ENCODE measurements at regions not wholly inside any gene's neighbourhood (a gene's known extent, or its start where the extent isn't known, plus 50 kb on each side); places are given as distances from the start of the nearest gene placed in this dataset.

DNA sequence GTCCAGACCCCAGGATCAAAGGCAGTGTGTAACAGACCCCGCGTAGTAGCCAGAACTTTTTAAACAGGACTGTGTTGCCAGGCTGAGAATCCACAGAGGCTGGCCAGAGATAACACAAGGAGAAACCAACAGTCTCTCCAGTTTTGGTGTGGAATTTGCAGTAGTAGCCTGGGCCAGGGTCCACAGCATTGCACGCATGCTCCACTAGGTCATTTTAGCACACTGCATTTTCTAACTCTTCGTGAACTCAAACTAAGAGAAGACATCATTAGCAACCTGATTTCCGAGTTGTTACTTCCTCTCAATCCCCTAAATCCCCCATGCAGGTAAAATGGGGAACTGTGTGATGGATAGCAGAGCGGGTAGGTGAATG, 119.6 kb downstream of the BOD1 start:
- no peak for TF ChIP-seq POLR2AphosphoS5 (IDR thresholded peaks at IDR 0.05; ENCODE audit: low read depth, low read length)
- no peak for TF ChIP-seq CEBPB (IDR thresholded peaks at IDR 0.05; ENCODE audit: low read depth)
- TF ChIP-seq, protein P1, sequence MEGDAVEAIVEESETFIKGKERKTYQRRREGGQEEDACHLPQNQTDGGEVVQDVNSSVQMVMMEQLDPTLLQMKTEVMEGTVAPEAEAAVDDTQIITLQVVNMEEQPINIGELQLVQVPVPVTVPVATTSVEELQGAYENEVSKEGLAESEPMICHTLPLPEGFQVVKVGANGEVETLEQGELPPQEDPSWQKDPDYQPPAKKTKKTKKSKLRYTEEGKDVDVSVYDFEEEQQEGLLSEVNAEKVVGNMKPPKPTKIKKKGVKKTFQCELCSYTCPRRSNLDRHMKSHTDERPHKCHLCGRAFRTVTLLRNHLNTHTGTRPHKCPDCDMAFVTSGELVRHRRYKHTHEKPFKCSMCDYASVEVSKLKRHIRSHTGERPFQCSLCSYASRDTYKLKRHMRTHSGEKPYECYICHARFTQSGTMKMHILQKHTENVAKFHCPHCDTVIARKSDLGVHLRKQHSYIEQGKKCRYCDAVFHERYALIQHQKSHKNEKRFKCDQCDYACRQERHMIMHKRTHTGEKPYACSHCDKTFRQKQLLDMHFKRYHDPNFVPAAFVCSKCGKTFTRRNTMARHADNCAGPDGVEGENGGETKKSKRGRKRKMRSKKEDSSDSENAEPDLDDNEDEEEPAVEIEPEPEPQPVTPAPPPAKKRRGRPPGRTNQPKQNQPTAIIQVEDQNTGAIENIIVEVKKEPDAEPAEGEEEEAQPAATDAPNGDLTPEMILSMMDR (IDR thresholded peaks at IDR 0.05 in 2 of 3, conservative IDR thresholded peaks at IDR 0.05 in 1 of 3; ENCODE audit: borderline replicate concordance in 1 of 3, insufficient read depth in 1 of 3, low read depth in 2 of 3, low read length in 2 of 3): no peak

Measured in HCT116 (cell line).